D721Med (cell line): ENCODE measurements at regions not wholly inside any gene's neighbourhood (a gene's known extent, or its start where the extent isn't known, plus 50 kb on each side); places are given as distances from the start of the nearest gene placed in this dataset.

Experiments
- DNase-seq: peaks from one replicate; pipeline ENCODE4 v3.0.0; 2011; ENCODE audit warnings: low spot score; ENCODE audit not compliant: insufficient read length
- FAIRE-seq: peaks from 2 replicates; lab custom pipeline; 2011; peaks lifted over from hg19 to GRCh38; lab: Jason Lieb, UNC
- TF ChIP-seq, protein P1 (sequence below): IDR thresholded peaks from 2 replicates; pipeline ENCODE4 v1.5.1; 2012; ENCODE audit warnings: mild to moderate bottlenecking, control low read depth; ENCODE audit not compliant: insufficient read depth; ENCODE audit errors: missing control alignments

DNA sequence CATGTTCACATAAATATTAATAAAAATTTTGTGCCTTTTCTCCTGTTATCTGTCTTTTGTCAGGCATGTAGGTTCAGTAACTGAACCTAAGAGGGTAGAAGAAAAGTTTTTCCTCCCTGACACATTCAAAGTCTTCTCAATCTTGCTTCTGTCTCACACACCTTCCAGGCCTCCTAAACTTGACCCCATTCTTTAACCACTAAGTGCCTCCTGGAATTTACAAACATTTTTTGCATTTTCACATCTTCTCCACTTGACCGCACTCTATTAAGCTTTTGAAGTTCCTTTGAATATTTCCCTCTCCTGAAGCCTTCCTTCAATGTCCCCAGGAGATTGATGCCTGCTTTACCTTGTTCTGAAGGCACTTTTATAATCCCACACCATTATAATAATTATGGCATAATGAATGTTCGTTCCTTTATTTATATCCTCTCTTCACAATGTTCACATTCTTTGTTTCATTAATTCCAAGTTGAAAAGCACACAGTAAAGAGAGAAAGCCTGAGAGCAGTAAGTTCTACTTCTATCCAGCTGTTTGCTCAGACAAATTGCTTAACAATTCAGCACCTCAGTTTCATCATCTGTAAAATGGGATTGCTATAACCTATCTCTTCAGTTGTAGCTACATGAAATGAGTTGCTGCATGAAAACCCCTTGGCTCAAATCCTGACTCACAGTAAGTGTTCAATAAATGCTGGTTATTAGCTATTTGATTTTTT is 184.8 kb upstream of the KLHL29 start:
- FAIRE-seq: no peak
- DNase-seq: no peak
- TF ChIP-seq, protein P1, sequence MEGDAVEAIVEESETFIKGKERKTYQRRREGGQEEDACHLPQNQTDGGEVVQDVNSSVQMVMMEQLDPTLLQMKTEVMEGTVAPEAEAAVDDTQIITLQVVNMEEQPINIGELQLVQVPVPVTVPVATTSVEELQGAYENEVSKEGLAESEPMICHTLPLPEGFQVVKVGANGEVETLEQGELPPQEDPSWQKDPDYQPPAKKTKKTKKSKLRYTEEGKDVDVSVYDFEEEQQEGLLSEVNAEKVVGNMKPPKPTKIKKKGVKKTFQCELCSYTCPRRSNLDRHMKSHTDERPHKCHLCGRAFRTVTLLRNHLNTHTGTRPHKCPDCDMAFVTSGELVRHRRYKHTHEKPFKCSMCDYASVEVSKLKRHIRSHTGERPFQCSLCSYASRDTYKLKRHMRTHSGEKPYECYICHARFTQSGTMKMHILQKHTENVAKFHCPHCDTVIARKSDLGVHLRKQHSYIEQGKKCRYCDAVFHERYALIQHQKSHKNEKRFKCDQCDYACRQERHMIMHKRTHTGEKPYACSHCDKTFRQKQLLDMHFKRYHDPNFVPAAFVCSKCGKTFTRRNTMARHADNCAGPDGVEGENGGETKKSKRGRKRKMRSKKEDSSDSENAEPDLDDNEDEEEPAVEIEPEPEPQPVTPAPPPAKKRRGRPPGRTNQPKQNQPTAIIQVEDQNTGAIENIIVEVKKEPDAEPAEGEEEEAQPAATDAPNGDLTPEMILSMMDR: no peak

DNA sequence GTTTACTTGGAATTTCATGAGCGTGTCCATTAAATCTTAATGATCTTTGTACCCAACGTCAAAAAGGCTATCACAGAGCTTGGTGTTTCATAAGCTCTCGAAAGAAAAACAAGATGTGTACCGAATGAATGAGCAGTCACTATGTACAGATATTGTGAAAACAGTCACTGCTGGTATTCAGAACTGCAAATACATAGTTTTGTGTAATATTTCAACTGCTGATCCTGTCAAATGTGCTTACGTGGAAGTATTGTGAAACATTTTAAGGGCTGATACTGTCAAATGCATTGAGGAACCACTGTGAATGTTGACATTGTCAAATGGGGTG is 184.2 kb upstream of the KLHL29 start:
- FAIRE-seq (peak; percentile 11), DNase-seq (no peak)
- TF ChIP-seq, protein P1: no peak

DNA sequence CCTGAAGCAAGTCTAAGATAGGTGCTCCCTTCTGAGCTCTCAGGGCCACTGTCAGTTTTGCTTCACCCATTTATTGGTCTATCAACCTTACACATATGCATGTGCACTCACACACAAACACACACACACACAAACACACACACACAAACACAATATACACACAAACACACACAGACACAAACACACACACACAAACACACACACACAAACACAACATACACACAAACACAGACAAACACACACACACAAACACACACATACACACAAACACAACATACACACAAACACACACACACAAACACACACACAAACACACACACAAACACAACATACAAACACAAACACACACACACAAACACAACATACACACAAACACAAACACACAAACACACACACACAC is 181.6 kb upstream of the KLHL29 start:
- no peak for DNase-seq
- no peak for FAIRE-seq
- TF ChIP-seq, protein P1: no peak

DNA sequence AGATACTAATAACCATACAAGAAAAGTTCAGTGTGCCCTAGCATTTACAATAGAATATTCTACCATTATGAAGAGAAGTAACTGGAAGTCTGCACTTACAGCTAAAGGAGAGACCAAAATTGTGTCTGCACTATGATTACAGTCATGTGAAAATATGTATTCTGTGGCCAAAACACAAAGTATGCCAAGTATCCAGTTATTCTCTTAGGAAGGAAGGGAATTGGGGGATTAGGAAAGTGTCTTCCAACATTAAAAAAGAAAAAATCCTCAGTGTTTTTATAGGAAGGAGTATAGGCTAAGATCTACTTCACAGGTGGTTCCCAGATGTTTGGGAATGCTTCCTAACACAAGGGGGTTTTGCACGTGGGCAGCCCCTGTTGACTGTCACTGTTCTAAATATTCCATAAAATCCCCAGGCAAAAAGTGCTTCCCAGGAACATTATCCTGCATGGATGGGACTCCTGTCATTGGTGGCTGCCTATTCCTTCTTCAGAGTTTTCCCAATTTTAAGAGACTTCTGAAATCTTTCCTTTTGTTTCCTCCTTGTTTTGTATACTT is 180.2 kb upstream of the KLHL29 start:
- DNase-seq (no peak), FAIRE-seq (no peak)
- TF ChIP-seq, protein P1: no peak

DNA sequence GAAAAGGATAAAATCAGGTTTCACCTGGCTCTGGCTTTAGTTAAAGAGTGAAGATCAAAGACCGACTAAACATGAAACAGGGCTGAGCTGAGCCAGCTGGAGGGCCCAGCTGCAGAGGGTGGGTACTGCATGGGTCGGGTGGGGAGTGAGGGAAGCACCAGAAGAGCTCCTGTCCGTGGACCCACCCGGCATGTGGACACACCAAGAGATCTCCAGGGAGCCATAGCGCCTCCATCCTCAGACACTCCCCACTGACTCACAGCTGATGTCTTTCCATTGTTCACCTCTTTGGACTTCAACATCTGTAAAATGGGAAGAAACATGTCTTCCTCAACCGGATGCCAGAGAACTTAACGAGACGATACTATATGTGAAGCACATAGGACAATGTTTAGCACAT is 178.3 kb upstream of the KLHL29 start:
- TF ChIP-seq, protein P1: no peak
- FAIRE-seq: no peak
- no peak for DNase-seq

DNA sequence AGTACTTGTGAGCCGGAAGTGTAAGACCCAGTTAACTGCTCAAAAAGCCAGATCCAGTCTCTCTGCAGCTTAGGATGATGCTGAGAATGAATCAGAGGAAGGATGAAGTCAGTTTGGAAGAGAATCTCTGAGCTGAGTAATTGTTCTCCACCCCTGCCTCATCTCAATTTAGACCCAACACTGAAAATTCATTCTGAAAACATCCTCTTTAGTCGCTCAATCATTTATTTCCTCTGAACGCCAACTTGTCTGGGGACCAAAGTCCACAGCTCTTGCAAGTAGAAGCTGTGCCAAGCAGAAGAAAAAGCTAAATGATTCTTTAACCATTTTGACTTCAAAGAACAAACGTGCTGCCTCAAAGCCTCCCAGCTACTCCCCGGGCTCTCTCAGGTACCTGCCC is 177.1 kb upstream of the KLHL29 start:
- FAIRE-seq: no peak
- DNase-seq: no peak
- TF ChIP-seq, protein P1: no peak

DNA sequence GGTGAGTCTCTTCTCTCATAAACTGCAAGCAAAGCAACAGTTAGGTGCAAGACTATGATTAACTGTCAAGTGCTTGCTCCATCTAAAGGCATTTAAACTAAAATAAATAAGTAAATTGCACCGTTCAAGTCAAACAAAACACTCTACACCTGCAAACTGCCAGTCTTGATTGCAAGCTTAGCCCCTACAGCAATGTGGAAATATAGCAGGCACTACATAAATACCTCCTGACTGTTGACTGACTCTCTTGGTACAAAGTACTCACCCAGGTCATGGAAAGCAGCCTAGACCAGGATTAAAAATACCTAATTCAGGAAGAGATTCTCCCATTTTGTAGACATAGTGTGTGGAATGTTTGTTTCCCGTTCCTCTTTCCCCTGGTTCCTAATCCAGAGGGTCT is 176.6 kb upstream of the KLHL29 start:
- TF ChIP-seq, protein P1: no peak
- DNase-seq (no peak), FAIRE-seq (no peak)
